ENCODE measurements at regions not wholly inside any gene's neighbourhood (a gene's known extent, or its start where the extent isn't known, plus 50 kb on each side); places are given as distances from the start of the nearest gene placed in this dataset.
A peak's percentile ranks its signal among the peaks of the same experiment; 100 is the strongest.
"Not testable (repeated sequence)": the region's sequence is repeated elsewhere in the genome, so short reads cannot be mapped to it uniquely, and the experiment has no call there.

- no peak for DNase-seq (ENCODE audit: extremely low read depth, low read depth)
- no peak for TF ChIP-seq CTCF (IDR thresholded peaks at IDR 0.05; ENCODE audit: low read depth, low read length, missing control alignments)
- no peak overlapping the region for H3K4me3 ChIP-seq (replicated peaks; ENCODE audit: low read depth, low read length)
These were observed 102.5 kb upstream of the AKAP13 start for GRCh38 chr15:85277847-85278370.

GRCh38 chr15:85280203-85280602 lies 100.2 kb upstream of the AKAP13 start:
- DNase-seq (ENCODE audit: extremely low read depth, low read depth) = no peak
- TF ChIP-seq CTCF (IDR thresholded peaks at IDR 0.05; ENCODE audit: low read depth, low read length, missing control alignments) = no peak
- H3K4me3 ChIP-seq (replicated peaks; ENCODE audit: low read depth, low read length) = no peak overlapping the region

GRCh38 chr15:85281293-85281882 lies 99.0 kb upstream of the AKAP13 start:
- DNase-seq (ENCODE audit: extremely low read depth, low read depth) = no peak
- no peak for TF ChIP-seq CTCF (IDR thresholded peaks at IDR 0.05; ENCODE audit: low read depth, low read length, missing control alignments)
- H3K4me3 ChIP-seq (replicated peaks; ENCODE audit: low read depth, low read length) = no peak overlapping the region

GRCh38 chr15:85282504-85283115 lies 97.8 kb upstream of the AKAP13 start:
- H3K4me3 ChIP-seq (replicated peaks; ENCODE audit: low read depth, low read length) = no peak overlapping the region
- no peak for TF ChIP-seq CTCF (IDR thresholded peaks at IDR 0.05; ENCODE audit: low read depth, low read length, missing control alignments)
- no peak for DNase-seq (ENCODE audit: extremely low read depth, low read depth)

DNA sequence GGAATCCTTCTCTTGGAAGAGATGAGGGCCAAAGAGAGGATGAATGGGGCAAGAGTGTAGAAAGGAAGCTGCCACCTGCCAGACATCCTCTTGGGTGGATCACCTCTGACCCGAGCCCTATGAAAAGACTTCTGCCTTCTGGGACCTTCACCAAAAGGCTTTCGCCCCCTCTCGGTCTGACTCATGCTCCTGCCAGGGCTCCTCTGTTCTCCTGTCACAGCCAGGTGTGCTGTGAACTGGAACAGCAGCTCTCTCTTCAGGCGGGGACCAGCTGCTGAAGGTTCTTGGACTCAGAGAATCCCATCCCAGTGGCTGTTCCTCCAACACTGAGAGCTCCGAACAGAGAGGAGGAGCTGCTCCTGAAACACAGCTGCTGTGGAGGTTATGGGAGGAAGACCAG lies 96.6 kb upstream of the AKAP13 start:
- not testable (repeated sequence) for H3K4me3 ChIP-seq (replicated peaks; ENCODE audit: low read depth, low read length); DNase-seq (ENCODE audit: extremely low read depth, low read depth)

- DNase-seq (ENCODE audit: extremely low read depth, low read depth) = no peak
- no peak for TF ChIP-seq CTCF (IDR thresholded peaks at IDR 0.05; ENCODE audit: low read depth, low read length, missing control alignments)
- H3K4me3 ChIP-seq (replicated peaks; ENCODE audit: low read depth, low read length) = no peak overlapping the region
These were observed 95.9 kb upstream of the AKAP13 start for GRCh38 chr15:85284497-85284896.

- no peak for DNase-seq (ENCODE audit: extremely low read depth, low read depth)
- peak; percentile 50 for TF ChIP-seq CTCF (IDR thresholded peaks at IDR 0.05; ENCODE audit: low read depth, low read length, missing control alignments)
- H3K4me3 ChIP-seq (replicated peaks; ENCODE audit: low read depth, low read length) = no peak overlapping the region
These were observed 90.6 kb upstream of the AKAP13 start for GRCh38 chr15:85289677-85290365.

- not testable (repeated sequence) for H3K4me3 ChIP-seq (replicated peaks; ENCODE audit: low read depth, low read length); DNase-seq (ENCODE audit: extremely low read depth, low read depth)
These were observed 87.8 kb upstream of the AKAP13 start for GRCh38 chr15:85292583-85292982.
